ENCODE measurements at regions not wholly inside any gene's neighbourhood (a gene's known extent, or its start where the extent isn't known, plus 50 kb on each side); places are given as distances from the start of the nearest gene placed in this dataset.

GRCh38 chr4:158422546-158422945 lies 99.1 kb upstream of the RXFP1 start:
- TF ChIP-seq CTCF (optimal IDR thresholded peaks at IDR 0.05 in 1 of 3, IDR thresholded peaks at IDR 0.05 in 1 of 3, conservative IDR thresholded peaks at IDR 0.05 in 1 of 3; ENCODE audit: extremely low read depth in 1 of 3, insufficient read depth in 2 of 3, low read length in 3 of 3) = no peak
- TF ChIP-seq EZH2 (IDR thresholded peaks at IDR 0.05; ENCODE audit: low read length) = no peak
